GM12874 (cell line): ENCODE measurements at regions not wholly inside any gene's neighbourhood (a gene's known extent, or its start where the extent isn't known, plus 50 kb on each side); places are given as distances from the start of the nearest gene placed in this dataset.

Source experiments
- TF ChIP-seq, protein P1 (sequence below): IDR thresholded peaks from 2 replicates; pipeline ENCODE4 v1.5.1; 2011; ENCODE audit warnings: low read depth, mild to moderate bottlenecking, control low read depth, low read length, moderate library complexity; ENCODE audit not compliant: insufficient read depth

GRCh38 chr6:149208134-149208601, 109.3 kb upstream of the TAB2 start:
- TF ChIP-seq, protein P1, sequence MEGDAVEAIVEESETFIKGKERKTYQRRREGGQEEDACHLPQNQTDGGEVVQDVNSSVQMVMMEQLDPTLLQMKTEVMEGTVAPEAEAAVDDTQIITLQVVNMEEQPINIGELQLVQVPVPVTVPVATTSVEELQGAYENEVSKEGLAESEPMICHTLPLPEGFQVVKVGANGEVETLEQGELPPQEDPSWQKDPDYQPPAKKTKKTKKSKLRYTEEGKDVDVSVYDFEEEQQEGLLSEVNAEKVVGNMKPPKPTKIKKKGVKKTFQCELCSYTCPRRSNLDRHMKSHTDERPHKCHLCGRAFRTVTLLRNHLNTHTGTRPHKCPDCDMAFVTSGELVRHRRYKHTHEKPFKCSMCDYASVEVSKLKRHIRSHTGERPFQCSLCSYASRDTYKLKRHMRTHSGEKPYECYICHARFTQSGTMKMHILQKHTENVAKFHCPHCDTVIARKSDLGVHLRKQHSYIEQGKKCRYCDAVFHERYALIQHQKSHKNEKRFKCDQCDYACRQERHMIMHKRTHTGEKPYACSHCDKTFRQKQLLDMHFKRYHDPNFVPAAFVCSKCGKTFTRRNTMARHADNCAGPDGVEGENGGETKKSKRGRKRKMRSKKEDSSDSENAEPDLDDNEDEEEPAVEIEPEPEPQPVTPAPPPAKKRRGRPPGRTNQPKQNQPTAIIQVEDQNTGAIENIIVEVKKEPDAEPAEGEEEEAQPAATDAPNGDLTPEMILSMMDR, result no peak

- TF ChIP-seq, protein P1, result no peak
Measured at GRCh38 chr6:149209871-149210775, 107.4 kb upstream of the TAB2 start.

DNA sequence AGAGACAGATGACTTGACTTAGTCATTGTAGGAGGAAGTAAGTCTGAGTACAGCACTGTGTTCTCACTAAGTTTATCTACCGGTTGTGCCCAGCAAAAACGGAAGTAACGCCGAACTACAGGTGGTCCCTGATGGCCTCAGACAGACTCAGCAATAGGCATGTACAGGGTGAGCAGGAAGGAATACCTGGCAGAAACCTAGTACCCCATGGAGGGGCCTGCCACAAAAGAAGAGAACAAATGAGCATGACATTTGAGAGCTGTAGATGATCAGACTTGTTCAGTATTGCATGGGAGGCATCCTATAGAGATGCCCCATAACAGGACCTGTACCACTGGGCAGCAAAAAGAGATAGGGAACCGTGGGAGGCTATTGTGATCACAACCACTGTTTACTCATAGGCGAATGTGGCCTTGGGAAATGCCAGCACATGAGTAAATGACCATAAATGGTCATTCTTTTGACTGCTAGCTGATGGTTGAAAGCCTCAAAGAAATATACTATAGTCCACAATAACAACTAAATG, 106.4 kb upstream of the TAB2 start:
- TF ChIP-seq, protein P1, result no peak

DNA sequence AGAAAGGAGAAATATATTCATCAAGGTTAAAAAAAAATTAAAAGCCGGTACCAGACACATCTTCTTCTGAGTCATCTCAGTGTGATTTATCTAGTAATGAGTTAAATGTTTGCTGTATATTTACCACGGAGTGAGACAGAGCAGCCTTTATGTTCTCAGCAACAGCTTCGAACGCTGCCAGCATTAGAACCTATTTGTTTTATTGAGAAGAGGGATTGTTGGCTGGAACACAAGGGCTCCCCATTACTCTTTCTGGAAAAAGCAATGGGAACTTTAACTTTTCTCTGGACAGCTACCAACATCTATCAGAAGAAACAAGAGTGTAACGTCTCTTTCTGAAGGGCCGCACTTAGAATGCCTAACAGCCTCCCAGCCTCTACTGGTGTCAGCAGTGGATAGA, 105.3 kb upstream of the TAB2 start:
- TF ChIP-seq, protein P1, result no peak

DNA sequence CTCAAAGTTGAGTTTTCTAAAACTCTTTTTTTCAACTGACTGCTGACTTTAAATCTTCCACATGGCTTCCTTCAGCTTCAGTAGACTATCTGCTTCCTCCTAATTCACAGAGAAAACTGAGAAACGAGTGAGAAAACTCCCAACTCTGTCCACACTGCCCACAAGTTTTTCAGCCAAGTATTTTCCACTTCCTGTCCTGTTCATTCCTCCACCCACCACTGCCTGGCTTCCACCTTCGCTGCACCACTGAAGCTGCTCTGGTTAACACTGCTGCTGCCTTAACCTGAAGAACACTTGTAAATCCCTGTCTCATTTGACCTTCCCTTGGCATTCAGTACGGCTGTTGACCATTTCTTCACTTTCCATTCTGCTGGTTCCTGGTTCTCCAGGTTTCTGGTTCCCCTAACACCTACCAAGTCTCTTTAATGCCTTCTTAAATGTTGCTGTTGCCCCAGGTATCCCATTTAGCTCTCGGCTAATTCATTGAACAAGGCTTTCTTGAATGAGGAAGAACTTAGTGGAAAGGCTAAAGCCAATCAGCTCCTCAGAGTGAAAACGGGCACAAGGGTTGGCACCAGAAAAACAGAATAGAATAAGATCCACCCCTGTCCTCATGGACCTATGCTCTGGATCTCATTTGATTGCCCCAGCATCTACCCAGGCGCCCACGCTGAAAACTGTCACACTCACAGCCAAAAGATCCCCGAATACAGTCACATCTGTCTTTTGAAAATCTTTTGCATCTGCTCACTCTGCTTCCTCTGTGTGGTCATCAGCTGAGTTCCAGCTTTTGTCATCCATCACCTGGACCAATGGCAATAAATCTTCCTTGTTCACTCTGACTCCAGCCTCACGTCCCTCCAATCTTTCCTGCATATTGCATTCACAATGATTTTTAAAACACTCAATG, 104.4 kb upstream of the TAB2 start:
- TF ChIP-seq, protein P1, result no peak

- TF ChIP-seq, protein P1, result no peak
Measured at GRCh38 chr6:149213829-149214228, 103.7 kb upstream of the TAB2 start.

- TF ChIP-seq, protein P1, result no peak
Measured at GRCh38 chr6:149216459-149216858, 101.1 kb upstream of the TAB2 start.
